Stomach (tissue), 4 donors: ENCODE measurements at regions not wholly inside any gene's neighbourhood (a gene's known extent, or its start where the extent isn't known, plus 50 kb on each side); places are given as distances from the start of the nearest gene placed in this dataset.

Experiments
- EP300 ChIP-seq: sonication (generic); formaldehyde crosslinking; IDR thresholded peaks from one replicate; pipeline ENCODE4 v1.6.1; 2017; ENCODE audit warnings: antibody characterized with exemption
- TF ChIP-seq, protein P1 (sequence below), 7 experiments: fragments of 450-650 bp in 4 of 7; fragments of 200-600 bp in 3 of 7; sonication (generic) in 3 of 7; IDR thresholded peaks; one replicate each; pipeline ENCODE4 v1.5.1; 2016 to 2019; ENCODE audit warnings: antibody characterized with exemption in 7 of 7, control low read depth in 2 of 7, mild to moderate bottlenecking in 1 of 7

DNA sequence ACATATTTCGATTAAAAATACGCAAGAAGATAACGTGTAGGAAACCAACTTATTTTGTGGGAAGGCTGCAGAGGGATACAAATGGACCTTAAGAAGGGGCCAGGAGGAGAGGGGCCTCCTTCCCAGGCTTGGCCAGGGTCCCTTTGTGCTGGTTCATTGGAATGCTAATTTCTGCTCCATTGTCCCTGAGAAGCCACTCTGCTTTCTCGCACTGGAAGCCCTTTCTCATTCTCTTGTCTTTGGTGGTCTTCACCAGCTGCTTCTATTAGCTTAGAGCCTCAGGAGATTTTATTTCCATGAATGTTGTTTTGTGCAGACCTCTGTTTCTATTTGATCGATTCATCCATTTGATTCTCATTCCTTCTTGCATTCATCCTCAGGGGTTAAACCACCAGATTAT lies 325.4 kb downstream of the TMEM38B start:
- TF ChIP-seq, protein P1, sequence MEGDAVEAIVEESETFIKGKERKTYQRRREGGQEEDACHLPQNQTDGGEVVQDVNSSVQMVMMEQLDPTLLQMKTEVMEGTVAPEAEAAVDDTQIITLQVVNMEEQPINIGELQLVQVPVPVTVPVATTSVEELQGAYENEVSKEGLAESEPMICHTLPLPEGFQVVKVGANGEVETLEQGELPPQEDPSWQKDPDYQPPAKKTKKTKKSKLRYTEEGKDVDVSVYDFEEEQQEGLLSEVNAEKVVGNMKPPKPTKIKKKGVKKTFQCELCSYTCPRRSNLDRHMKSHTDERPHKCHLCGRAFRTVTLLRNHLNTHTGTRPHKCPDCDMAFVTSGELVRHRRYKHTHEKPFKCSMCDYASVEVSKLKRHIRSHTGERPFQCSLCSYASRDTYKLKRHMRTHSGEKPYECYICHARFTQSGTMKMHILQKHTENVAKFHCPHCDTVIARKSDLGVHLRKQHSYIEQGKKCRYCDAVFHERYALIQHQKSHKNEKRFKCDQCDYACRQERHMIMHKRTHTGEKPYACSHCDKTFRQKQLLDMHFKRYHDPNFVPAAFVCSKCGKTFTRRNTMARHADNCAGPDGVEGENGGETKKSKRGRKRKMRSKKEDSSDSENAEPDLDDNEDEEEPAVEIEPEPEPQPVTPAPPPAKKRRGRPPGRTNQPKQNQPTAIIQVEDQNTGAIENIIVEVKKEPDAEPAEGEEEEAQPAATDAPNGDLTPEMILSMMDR (IDR thresholded peaks at IDR 0.05): no peak
- TF ChIP-seq EP300: no peak
